ENCODE measurements at regions not wholly inside any gene's neighbourhood (a gene's known extent, or its start where the extent isn't known, plus 50 kb on each side); places are given as distances from the start of the nearest gene placed in this dataset.

DNA sequence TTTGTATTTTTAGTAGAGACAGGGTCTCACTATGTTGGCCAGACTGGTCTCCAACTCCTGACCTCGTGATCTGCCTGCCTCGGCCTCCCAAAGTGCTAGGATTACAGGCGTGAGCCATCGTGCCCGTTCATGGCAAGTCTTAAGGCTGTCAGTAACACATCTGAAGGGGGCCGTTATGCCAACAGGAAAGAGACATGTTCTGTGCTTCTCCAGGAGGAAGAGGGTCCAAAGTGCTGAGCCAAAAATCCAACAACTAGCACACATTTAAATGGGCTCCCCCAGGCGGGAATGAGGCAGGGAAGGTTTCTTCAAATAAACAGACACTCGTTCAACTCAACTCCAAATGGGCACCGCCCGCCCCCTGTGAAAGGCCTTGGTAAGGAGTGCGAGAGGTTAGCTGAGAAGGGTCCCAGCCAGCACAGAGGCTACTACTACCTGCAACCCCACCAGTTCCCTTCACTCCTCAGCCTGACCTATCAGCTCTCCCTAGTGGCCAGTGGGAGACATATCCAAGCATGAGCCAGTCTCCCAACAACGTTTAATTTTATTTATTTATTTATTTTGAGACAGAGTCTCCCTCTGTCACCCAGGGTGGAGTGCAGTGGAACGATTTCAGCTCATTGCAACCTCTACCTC lies 84.1 kb upstream of the DMRT1 start:
- intact Hi-C loops (cut with DNase I) = loop anchor here (5.0 kb wide), 1 partner anchor 140 kb away; no protein-coding TSS in a partner anchor
- Histone ChIP-seq H3K27ac (no peak overlapping the region), H3K4me1 (peaks cover 10% of the 10 kb centered on the region), H3K9me3 (no peaks in the 10 kb centered on the region), H3K4me3 (no peak overlapping the region), H3K27me3 (no peaks in the 10 kb centered on the region), H3K36me3 (no peaks in the 10 kb centered on the region)
- ATAC-seq (peak; percentile 74), DNase-seq (no peak)
- TF ChIP-seq, protein P1, sequence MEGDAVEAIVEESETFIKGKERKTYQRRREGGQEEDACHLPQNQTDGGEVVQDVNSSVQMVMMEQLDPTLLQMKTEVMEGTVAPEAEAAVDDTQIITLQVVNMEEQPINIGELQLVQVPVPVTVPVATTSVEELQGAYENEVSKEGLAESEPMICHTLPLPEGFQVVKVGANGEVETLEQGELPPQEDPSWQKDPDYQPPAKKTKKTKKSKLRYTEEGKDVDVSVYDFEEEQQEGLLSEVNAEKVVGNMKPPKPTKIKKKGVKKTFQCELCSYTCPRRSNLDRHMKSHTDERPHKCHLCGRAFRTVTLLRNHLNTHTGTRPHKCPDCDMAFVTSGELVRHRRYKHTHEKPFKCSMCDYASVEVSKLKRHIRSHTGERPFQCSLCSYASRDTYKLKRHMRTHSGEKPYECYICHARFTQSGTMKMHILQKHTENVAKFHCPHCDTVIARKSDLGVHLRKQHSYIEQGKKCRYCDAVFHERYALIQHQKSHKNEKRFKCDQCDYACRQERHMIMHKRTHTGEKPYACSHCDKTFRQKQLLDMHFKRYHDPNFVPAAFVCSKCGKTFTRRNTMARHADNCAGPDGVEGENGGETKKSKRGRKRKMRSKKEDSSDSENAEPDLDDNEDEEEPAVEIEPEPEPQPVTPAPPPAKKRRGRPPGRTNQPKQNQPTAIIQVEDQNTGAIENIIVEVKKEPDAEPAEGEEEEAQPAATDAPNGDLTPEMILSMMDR (IDR thresholded peaks at IDR 0.05) = peak; percentile 61

- Histone ChIP-seq H3K36me3 (no peaks in the 10 kb centered on the region), H3K4me3 (no peak overlapping the region), H3K27ac (no peak overlapping the region), H3K4me1 (peaks cover 8% of the 10 kb centered on the region), H3K27me3 (no peaks in the 10 kb centered on the region), H3K9me3 (no peaks in the 10 kb centered on the region)
- DNase-seq (no peak), ATAC-seq (no peak)
- intact Hi-C loops (cut with DNase I) = loop anchor here (5.0 kb wide), 1 partner anchor 141 kb away; no protein-coding TSS in a partner anchor
- TF ChIP-seq, protein P1 (IDR thresholded peaks at IDR 0.05) = no peak
Measured at GRCh38 chr9:758146-758545, 83.4 kb upstream of the DMRT1 start.

- Histone ChIP-seq H3K4me1 (peaks cover 18% of the 10 kb centered on the region), H3K9me3 (no peaks in the 10 kb centered on the region), H3K27me3 (no peaks in the 10 kb centered on the region), H3K36me3 (no peaks in the 10 kb centered on the region), H3K27ac (no peak overlapping the region), H3K4me3 (no peak overlapping the region)
- intact Hi-C loops (cut with DNase I) = loop anchor here (5.0 kb wide), 1 partner anchor 142 kb away; no protein-coding TSS in a partner anchor
- DNase-seq (no peak), ATAC-seq (no peak)
- TF ChIP-seq, protein P1 (IDR thresholded peaks at IDR 0.05) = no peak
Measured at GRCh38 chr9:759541-759940, 82.0 kb upstream of the DMRT1 start.

- H3K27me3 ChIP-seq = no peaks in the 10 kb centered on the region
- ATAC-seq (no peak), DNase-seq (no peak)
- intact Hi-C loops (cut with DNase I) = loop anchor here (5.0 kb wide), 1 partner anchor 143 kb away; no protein-coding TSS in a partner anchor
- no peak overlapping the region for H3K4me3 ChIP-seq
- TF ChIP-seq, protein P1 (IDR thresholded peaks at IDR 0.05) = no peak
- peaks cover 18% of the 10 kb centered on the region for H3K4me1 ChIP-seq
- no peak overlapping the region for H3K27ac ChIP-seq
- H3K36me3 ChIP-seq = no peaks in the 10 kb centered on the region
- H3K9me3 ChIP-seq = no peaks in the 10 kb centered on the region
Measured at GRCh38 chr9:759983-760736, 81.3 kb upstream of the DMRT1 start.

GRCh38 chr9:761176-761792 lies 80.2 kb upstream of the DMRT1 start:
- H3K27ac ChIP-seq = no peak overlapping the region
- H3K27me3 ChIP-seq = peaks cover 5% of the 10 kb centered on the region
- ATAC-seq = peak; percentile 70
- intact Hi-C loops (cut with DNase I) = no loop called here
- H3K36me3 ChIP-seq = no peaks in the 10 kb centered on the region
- no peak overlapping the region for H3K4me3 ChIP-seq
- TF ChIP-seq, protein P1 (IDR thresholded peaks at IDR 0.05) = no peak
- peaks cover 10% of the 10 kb centered on the region for H3K4me1 ChIP-seq
- no peak for DNase-seq
- no peaks in the 10 kb centered on the region for H3K9me3 ChIP-seq
